HFFc6 (cell line): ENCODE measurements at regions not wholly inside any gene's neighbourhood (a gene's known extent, or its start where the extent isn't known, plus 50 kb on each side); places are given as distances from the start of the nearest gene placed in this dataset.

ENCODE experiments used
- DNase-seq: peaks from one replicate; pipeline ENCODE4 v3.0.0-alpha.2; 2018
- H3K27ac Mint-ChIP-seq: 2 replicates; pipeline ENCODE4 v1.8.0; 2020; ENCODE audit warnings: mild to moderate bottlenecking, mixed read lengths
- H3K27me3 Mint-ChIP-seq: 2 replicates; pipeline ENCODE4 v1.8.0; 2021; ENCODE audit warnings: mild to moderate bottlenecking, moderate library complexity, mixed read lengths; ENCODE audit not compliant: insufficient read depth
- H3K36me3 Mint-ChIP-seq: 2 replicates; pipeline ENCODE4 v1.8.0; 2021; ENCODE audit warnings: low read depth, mixed read lengths
- H3K4me1 Mint-ChIP-seq: 2 replicates; pipeline ENCODE4 v1.8.0; 2020; ENCODE audit warnings: low read depth, mixed read lengths
- H3K4me3 Mint-ChIP-seq: 2 replicates; pipeline ENCODE4 v1.8.0; 2020; ENCODE audit warnings: mild to moderate bottlenecking, moderate library complexity, mixed read lengths
- H3K9me3 Mint-ChIP-seq: 2 replicates; pipeline ENCODE4 v1.8.0; 2020; ENCODE audit warnings: mild to moderate bottlenecking, mixed read lengths
- CTCF ChIP-seq: fragments of 200-600 bp; sonication (generic); IDR thresholded peaks from 2 replicates; pipeline ENCODE4 v1.5.0; 2021; ENCODE audit warnings: antibody characterized with exemption, mild to moderate bottlenecking

- Mint-ChIP-seq H3K9me3 (no peaks in the 10 kb centered on the region; the same call in 1 of the 2 replicates), H3K27me3 (no peaks in the 10 kb centered on the region), H3K27ac (no peak overlapping the region), H3K4me3 (no peak overlapping the region), H3K4me1 (no peaks in the 10 kb centered on the region), H3K36me3 (peaks cover 8% of the 10 kb centered on the region)
- TF ChIP-seq CTCF = no peak
- DNase-seq = no peak
These were observed 147.5 kb upstream of the SLC39A10 start for GRCh38 chr2:195509551-195509950.

GRCh38 chr2:195508139-195508455, 148.9 kb upstream of the SLC39A10 start:
- Mint-ChIP-seq H3K27me3 (no peaks in the 10 kb centered on the region), H3K4me3 (no peak overlapping the region), H3K9me3 (no peaks in the 10 kb centered on the region; the same call in 1 of the 2 replicates), H3K36me3 (peaks cover 8% of the 10 kb centered on the region), H3K27ac (no peak overlapping the region), H3K4me1 (no peaks in the 10 kb centered on the region)
- no peak for TF ChIP-seq CTCF
- no peak for DNase-seq

- Mint-ChIP-seq H3K27ac (no peak overlapping the region), H3K4me1 (no peaks in the 10 kb centered on the region), H3K27me3 (no peaks in the 10 kb centered on the region), H3K9me3 (no peaks in the 10 kb centered on the region; the same call in 1 of the 2 replicates), H3K4me3 (no peak overlapping the region), H3K36me3 (peaks cover 8% of the 10 kb centered on the region)
- TF ChIP-seq CTCF = no peak
- no peak for DNase-seq
These were observed 149.4 kb upstream of the SLC39A10 start for GRCh38 chr2:195507447-195508138.

GRCh38 chr2:195505701-195506100, 151.3 kb upstream of the SLC39A10 start:
- no peaks in the 10 kb centered on the region for H3K27me3 Mint-ChIP-seq
- H3K4me3 Mint-ChIP-seq = no peak overlapping the region
- H3K27ac Mint-ChIP-seq = no peak overlapping the region
- no peaks in the 10 kb centered on the region; the same call in 1 of the 2 replicates for H3K9me3 Mint-ChIP-seq
- no peaks in the 10 kb centered on the region for H3K4me1 Mint-ChIP-seq
- TF ChIP-seq CTCF = no peak
- no peak for DNase-seq
- peaks cover 8% of the 10 kb centered on the region for H3K36me3 Mint-ChIP-seq

- TF ChIP-seq CTCF = no peak
- peaks cover 18% of the 10 kb centered on the region for H3K4me1 Mint-ChIP-seq
- no peaks in the 10 kb centered on the region; the same call in 1 of the 2 replicates for H3K9me3 Mint-ChIP-seq
- H3K4me3 Mint-ChIP-seq = no peak overlapping the region
- no peak for DNase-seq
- peaks cover 8% of the 10 kb centered on the region for H3K36me3 Mint-ChIP-seq
- no peaks in the 10 kb centered on the region for H3K27me3 Mint-ChIP-seq
- no peak overlapping the region for H3K27ac Mint-ChIP-seq
These were observed 153.8 kb upstream of the SLC39A10 start for GRCh38 chr2:195503208-195503607.
